ENCODE measurements at regions not wholly inside any gene's neighbourhood (a gene's known extent, or its start where the extent isn't known, plus 50 kb on each side); places are given as distances from the start of the nearest gene placed in this dataset.

DNA sequence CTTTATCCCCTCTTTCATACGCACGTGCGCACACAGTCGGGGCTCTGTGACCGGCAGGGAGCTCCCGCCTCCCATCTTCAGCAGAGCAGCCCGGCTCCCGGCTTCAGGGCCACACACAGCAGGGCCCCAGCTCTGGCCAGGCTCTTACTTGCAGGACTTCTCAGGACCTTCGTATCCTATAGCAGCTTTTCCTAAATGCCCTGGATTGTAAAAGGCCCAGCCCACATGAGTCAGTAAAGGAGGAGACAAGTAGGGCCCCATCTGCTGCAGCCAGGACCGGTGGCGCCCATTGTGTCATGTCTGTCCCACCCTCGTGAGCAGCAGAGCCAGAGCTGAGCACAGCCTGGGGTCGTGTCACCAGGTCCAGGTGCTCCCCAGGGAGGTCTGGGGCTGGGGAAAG is 107.6 kb upstream of the VSTM2B start:
- Histone ChIP-seq H3K27me3 (ENCODE audit: control insufficient read depth, insufficient read depth, low read length, poor library complexity, severe bottlenecking) (no peaks in the 10 kb centered on the region), H3K36me3 (ENCODE audit: control insufficient read depth, insufficient read depth, low read length) (no peaks in the 10 kb centered on the region), H3K27ac (ENCODE audit: insufficient read depth, low read depth, low read length, poor library complexity, severe bottlenecking) (no peak overlapping the region), H3K9me3 (ENCODE audit: control insufficient read depth, low read length) (no peaks in the 10 kb centered on the region), H3K4me1 (ENCODE audit: control insufficient read depth, insufficient read depth, low read length) (no peaks in the 10 kb centered on the region), H3K4me3 (ENCODE audit: insufficient read depth, low read depth, low read length) (no peak overlapping the region)
- 81 to 84% methylated on average over 13 of the region's 13 CpGs for WGBS, 2 experiments

DNA sequence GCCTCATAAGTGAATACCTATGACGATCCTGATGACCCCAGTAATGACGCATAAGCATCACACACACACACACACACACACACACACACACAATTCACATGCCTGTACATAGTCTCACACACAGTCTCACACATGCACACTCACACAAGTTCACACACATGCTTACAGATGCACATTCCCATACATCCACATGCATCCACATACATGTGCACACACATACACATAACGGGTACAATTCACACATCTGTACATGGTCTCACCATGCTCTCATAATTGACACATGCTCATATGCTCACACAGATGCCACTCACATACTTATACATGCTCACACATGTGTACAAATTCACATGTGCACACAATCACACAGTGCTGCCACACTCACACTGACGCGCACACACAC is 105.7 kb upstream of the VSTM2B start:
- H3K27me3 ChIP-seq (ENCODE audit: control insufficient read depth, insufficient read depth, low read length, poor library complexity, severe bottlenecking) = no peaks in the 10 kb centered on the region
- H3K36me3 ChIP-seq (ENCODE audit: control insufficient read depth, insufficient read depth, low read length) = no peaks in the 10 kb centered on the region
- no peaks in the 10 kb centered on the region for H3K9me3 ChIP-seq (ENCODE audit: control insufficient read depth, low read length)
- no peak overlapping the region for H3K4me3 ChIP-seq (ENCODE audit: insufficient read depth, low read depth, low read length)
- H3K27ac ChIP-seq (ENCODE audit: insufficient read depth, low read depth, low read length, poor library complexity, severe bottlenecking) = no peak overlapping the region
- 90 to 96% methylated on average over 5 of the region's 5 CpGs for WGBS, 2 experiments
- H3K4me1 ChIP-seq (ENCODE audit: control insufficient read depth, insufficient read depth, low read length) = no peaks in the 10 kb centered on the region

DNA sequence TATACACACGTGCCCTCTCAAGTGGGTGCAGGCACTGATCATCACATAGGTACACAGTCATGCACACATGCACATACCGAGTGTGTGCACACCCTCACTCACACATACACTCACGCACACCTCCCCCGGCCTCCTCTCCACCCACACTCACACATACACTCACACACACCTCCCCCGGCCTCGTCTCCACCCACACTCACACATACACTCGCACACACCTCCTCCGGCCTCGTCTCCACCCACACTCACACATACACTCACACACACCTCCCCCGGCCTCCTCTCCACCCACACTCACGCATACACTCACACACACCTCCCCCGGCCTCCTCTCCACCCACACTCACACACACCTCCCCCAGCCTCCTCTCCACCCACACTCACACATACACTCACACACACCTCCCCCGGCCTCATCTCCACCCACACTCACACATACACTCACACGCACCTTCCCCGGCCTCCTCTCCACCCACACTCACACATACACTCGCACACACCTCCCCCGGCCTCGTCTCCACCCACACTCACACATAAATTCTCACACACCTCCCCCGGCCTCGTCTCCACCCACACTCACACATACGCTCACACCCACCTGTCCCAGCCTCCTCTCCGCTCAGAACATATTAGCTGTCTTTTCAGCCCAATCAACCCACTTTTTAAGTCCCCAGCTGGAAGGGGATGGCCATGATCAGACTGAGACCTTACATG is 105.2 kb upstream of the VSTM2B start:
- Histone ChIP-seq H3K4me1 (ENCODE audit: control insufficient read depth, insufficient read depth, low read length) (no peaks in the 10 kb centered on the region), H3K9me3 (ENCODE audit: control insufficient read depth, low read length) (no peaks in the 10 kb centered on the region), H3K4me3 (ENCODE audit: insufficient read depth, low read depth, low read length) (no peak overlapping the region), H3K27me3 (ENCODE audit: control insufficient read depth, insufficient read depth, low read length, poor library complexity, severe bottlenecking) (no peaks in the 10 kb centered on the region), H3K36me3 (ENCODE audit: control insufficient read depth, insufficient read depth, low read length) (no peaks in the 10 kb centered on the region), H3K27ac (ENCODE audit: insufficient read depth, low read depth, low read length, poor library complexity, severe bottlenecking) (no peak overlapping the region)
- 92 to 93% methylated on average over 22 of the region's 22 CpGs for WGBS, 2 experiments

DNA sequence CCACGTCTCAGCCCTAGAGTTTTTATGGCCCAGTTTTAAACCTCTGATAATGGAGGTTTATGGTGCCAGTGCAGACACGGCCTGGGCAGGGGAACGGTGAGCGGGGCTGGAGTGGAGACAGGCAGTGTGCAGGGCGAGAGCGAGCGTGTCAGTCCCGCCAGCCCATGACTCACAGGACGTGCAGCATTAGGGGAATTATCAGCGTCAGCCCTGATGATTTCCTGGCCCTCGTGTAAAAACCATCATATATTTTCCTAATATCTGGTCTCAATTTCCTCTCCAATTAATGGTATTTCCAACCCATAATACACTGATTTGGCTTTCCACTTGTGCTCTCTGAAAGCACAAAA is 104.6 kb upstream of the VSTM2B start:
- WGBS, 2 experiments = 89 to 90% methylated on average over 11 of the region's 11 CpGs
- H3K27ac ChIP-seq (ENCODE audit: insufficient read depth, low read depth, low read length, poor library complexity, severe bottlenecking) = no peak overlapping the region

DNA sequence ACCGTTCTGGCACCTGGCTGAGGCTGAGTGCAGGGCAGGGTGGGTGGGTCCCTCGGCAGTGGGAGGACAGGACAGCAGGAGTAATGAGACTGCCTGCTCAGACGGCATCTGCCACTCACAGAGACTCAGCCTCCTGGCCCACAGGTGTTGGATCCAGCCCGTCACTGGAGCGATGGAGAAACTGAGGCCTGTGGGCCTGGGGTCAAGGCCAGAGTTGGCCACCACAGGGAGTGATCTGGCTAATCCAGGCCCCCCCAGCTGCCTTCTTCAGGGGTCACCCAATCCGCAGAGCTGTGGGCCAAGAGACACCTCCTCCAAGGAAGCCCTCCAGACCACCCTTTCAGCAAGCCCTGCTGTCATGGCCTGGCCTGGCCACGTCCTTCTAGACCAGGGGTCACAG is 103.7 kb upstream of the VSTM2B start:
- H3K4me3 ChIP-seq (ENCODE audit: insufficient read depth, low read depth, low read length) = no peak overlapping the region
- H3K9me3 ChIP-seq (ENCODE audit: control insufficient read depth, low read length) = peaks cover 2% of the 10 kb centered on the region
- 91 to 93% methylated on average over 7 of the region's 7 CpGs for WGBS, 2 experiments
- no peaks in the 10 kb centered on the region for H3K4me1 ChIP-seq (ENCODE audit: control insufficient read depth, insufficient read depth, low read length)
- H3K27ac ChIP-seq (ENCODE audit: insufficient read depth, low read depth, low read length, poor library complexity, severe bottlenecking) = no peak overlapping the region
- no peaks in the 10 kb centered on the region for H3K36me3 ChIP-seq (ENCODE audit: control insufficient read depth, insufficient read depth, low read length)
- no peaks in the 10 kb centered on the region for H3K27me3 ChIP-seq (ENCODE audit: control insufficient read depth, insufficient read depth, low read length, poor library complexity, severe bottlenecking)

More for the DNA sequence above, 104.6 kb upstream of the VSTM2B start:
- Histone ChIP-seq H3K36me3 (ENCODE audit: control insufficient read depth, insufficient read depth, low read length) (no peaks in the 10 kb centered on the region), H3K27me3 (ENCODE audit: control insufficient read depth, insufficient read depth, low read length, poor library complexity, severe bottlenecking) (no peaks in the 10 kb centered on the region), H3K4me1 (ENCODE audit: control insufficient read depth, insufficient read depth, low read length) (no peaks in the 10 kb centered on the region), H3K9me3 (ENCODE audit: control insufficient read depth, low read length) (no peaks in the 10 kb centered on the region), H3K4me3 (ENCODE audit: insufficient read depth, low read depth, low read length) (no peak overlapping the region)

DNA sequence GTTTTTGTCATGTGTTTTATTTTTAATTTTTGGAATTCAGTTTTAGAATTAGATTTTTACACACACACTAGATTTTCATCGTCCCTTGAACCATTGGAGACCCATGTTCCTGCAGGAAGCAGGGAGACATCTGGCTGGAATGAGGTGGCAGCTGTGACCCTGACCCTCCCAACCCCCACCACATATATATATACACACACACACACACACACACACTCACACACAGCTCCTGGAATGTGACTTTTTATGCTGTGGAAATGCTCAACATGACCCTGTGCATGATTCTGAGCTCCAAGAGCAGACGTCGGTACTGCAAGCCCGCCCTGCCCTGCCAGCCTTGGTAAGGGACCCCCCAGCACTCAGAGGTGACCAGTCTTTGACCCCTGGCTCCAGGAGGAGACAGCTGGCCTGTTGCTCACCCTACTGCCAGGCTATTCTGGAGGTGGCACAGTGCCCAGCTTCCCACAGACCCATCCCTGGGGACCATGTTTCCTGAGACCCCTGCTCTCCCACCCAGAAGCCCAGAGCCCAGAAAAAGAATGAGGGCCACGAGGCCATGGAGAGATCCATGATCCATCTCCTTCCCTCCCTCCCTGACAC is 103.2 kb upstream of the VSTM2B start:
- WGBS, 2 experiments = 86 to 95% methylated on average over 5 of the region's 5 CpGs
- H3K36me3 ChIP-seq (ENCODE audit: control insufficient read depth, insufficient read depth, low read length) = no peaks in the 10 kb centered on the region

DNA sequence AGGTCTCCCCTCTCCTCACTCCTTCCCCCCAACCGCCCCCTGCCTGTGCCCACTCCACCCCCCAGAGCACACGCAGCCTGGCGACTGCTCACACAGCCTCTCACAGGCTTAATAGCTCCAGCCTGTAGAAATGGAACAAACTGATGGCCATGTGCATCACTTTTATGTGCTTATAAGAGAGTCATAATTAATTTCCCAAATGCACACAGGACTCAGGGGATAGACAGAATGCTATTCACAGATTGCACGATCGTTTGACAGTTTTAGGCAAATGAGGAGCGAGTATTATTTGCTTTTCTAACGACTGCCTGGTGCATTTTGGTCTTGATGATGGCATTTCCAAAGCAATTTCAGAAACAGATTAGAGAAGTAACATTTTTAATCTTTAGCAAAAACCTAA is 97.7 kb upstream of the VSTM2B start:
- peaks cover 2% of the 10 kb centered on the region for H3K9me3 ChIP-seq (ENCODE audit: control insufficient read depth, low read length)
- H3K4me3 ChIP-seq (ENCODE audit: insufficient read depth, low read depth, low read length) = no peak overlapping the region
- H3K27ac ChIP-seq (ENCODE audit: insufficient read depth, low read depth, low read length, poor library complexity, severe bottlenecking) = no peak overlapping the region
- no peaks in the 10 kb centered on the region for H3K27me3 ChIP-seq (ENCODE audit: control insufficient read depth, insufficient read depth, low read length, poor library complexity, severe bottlenecking)
- 70 to 81% methylated on average over 5 to 7 of the region's 7 CpGs for WGBS, 2 experiments
- H3K4me1 ChIP-seq (ENCODE audit: control insufficient read depth, insufficient read depth, low read length) = no peaks in the 10 kb centered on the region
- no peaks in the 10 kb centered on the region for H3K36me3 ChIP-seq (ENCODE audit: control insufficient read depth, insufficient read depth, low read length)

More for the DNA sequence above, 103.2 kb upstream of the VSTM2B start:
- H3K27me3 ChIP-seq (ENCODE audit: control insufficient read depth, insufficient read depth, low read length, poor library complexity, severe bottlenecking) = no peaks in the 10 kb centered on the region
- H3K27ac ChIP-seq (ENCODE audit: insufficient read depth, low read depth, low read length, poor library complexity, severe bottlenecking) = no peak overlapping the region
- no peak overlapping the region for H3K4me3 ChIP-seq (ENCODE audit: insufficient read depth, low read depth, low read length)
- H3K9me3 ChIP-seq (ENCODE audit: control insufficient read depth, low read length) = peaks cover 2% of the 10 kb centered on the region
- no peaks in the 10 kb centered on the region for H3K4me1 ChIP-seq (ENCODE audit: control insufficient read depth, insufficient read depth, low read length)

DNA sequence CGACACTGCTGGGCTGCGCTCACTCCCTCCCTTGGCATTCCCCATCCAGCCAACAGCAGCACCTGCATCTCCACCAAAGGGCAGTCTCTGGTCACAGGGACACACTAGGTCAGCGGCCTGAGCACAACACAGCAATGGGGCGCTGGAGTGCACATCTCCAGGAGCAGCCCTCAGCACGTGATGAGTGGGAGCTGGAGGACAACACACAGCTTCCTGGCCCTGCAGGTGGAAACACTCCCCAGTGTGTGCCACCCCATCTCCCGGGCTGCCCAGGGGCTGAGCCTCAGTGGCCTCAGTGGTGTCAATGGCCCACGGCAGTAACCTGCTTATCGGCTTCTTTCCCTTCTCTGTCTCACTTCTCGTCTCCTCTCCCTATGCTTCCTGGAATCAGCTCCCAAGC is 96.8 kb upstream of the VSTM2B start:
- Histone ChIP-seq H3K36me3 (ENCODE audit: control insufficient read depth, insufficient read depth, low read length) (no peaks in the 10 kb centered on the region), H3K4me3 (ENCODE audit: insufficient read depth, low read depth, low read length) (no peak overlapping the region), H3K27ac (ENCODE audit: insufficient read depth, low read depth, low read length, poor library complexity, severe bottlenecking) (no peak overlapping the region), H3K27me3 (ENCODE audit: control insufficient read depth, insufficient read depth, low read length, poor library complexity, severe bottlenecking) (no peaks in the 10 kb centered on the region), H3K4me1 (ENCODE audit: control insufficient read depth, insufficient read depth, low read length) (no peaks in the 10 kb centered on the region), H3K9me3 (ENCODE audit: control insufficient read depth, low read length) (peaks cover 2% of the 10 kb centered on the region)
- 80 to 83% methylated on average over 9 of the region's 9 CpGs for WGBS, 2 experiments

DNA sequence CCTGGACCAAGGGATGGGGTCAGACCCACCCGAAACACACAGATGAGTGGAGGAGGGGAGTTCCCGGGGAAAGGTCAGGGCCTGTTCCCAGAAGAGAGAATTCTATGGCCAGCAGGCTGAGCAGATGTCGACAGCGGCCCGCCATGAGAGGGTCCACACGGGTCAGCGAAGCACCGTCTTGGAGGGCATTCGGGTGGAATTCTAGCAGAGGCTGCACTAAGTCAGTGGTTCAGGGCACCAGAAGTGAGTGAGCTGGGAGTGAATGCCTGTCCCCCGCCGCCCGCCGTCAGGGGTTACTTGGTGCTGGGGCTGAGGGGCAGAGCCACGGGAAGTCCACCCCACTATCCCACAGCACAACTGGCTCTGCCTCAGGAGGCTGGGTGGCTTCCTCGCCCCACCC is 96.2 kb upstream of the VSTM2B start:
- 88 to 89% methylated on average over 15 of the region's 15 CpGs for WGBS, 2 experiments

DNA sequence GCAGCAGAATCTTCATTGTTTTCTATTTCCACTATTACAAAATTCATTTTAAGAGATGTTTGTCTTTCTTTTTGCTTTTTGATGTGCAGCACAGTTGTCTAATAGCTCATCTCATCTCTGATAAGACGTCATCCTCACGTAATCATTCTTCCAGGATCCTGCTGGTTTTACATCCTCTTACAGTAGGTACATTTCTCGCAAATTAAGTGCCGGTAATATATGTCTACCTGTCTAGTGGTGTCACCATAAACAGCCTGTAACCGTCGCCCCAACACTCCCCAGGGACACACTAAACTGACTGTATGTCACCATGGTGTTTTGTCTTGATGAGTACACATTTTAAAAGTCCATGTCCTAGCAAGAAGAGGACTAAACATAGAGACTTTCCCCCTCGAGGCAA is 94.5 kb upstream of the VSTM2B start:
- Histone ChIP-seq H3K27ac (ENCODE audit: insufficient read depth, low read depth, low read length, poor library complexity, severe bottlenecking) (no peak overlapping the region), H3K4me1 (ENCODE audit: control insufficient read depth, insufficient read depth, low read length) (no peaks in the 10 kb centered on the region), H3K9me3 (ENCODE audit: control insufficient read depth, low read length) (peaks cover 1% of the 10 kb centered on the region), H3K36me3 (ENCODE audit: control insufficient read depth, insufficient read depth, low read length) (no peaks in the 10 kb centered on the region), H3K4me3 (ENCODE audit: insufficient read depth, low read depth, low read length) (no peak overlapping the region), H3K27me3 (ENCODE audit: control insufficient read depth, insufficient read depth, low read length, poor library complexity, severe bottlenecking) (no peaks in the 10 kb centered on the region)
- 75 to 79% methylated on average over 7 of the region's 7 CpGs for WGBS, 2 experiments

More for the DNA sequence above, 96.2 kb upstream of the VSTM2B start:
- no peak overlapping the region for H3K27ac ChIP-seq (ENCODE audit: insufficient read depth, low read depth, low read length, poor library complexity, severe bottlenecking)
- no peak overlapping the region for H3K4me3 ChIP-seq (ENCODE audit: insufficient read depth, low read depth, low read length)
- H3K9me3 ChIP-seq (ENCODE audit: control insufficient read depth, low read length) = peaks cover 2% of the 10 kb centered on the region
- H3K4me1 ChIP-seq (ENCODE audit: control insufficient read depth, insufficient read depth, low read length) = no peaks in the 10 kb centered on the region
- H3K27me3 ChIP-seq (ENCODE audit: control insufficient read depth, insufficient read depth, low read length, poor library complexity, severe bottlenecking) = no peaks in the 10 kb centered on the region
- no peaks in the 10 kb centered on the region for H3K36me3 ChIP-seq (ENCODE audit: control insufficient read depth, insufficient read depth, low read length)

All from ectodermal cell (in vitro differentiated cells).